HepG2 (cell line): ENCODE measurements at regions not wholly inside any gene's neighbourhood (a gene's known extent, or its start where the extent isn't known, plus 50 kb on each side); places are given as distances from the start of the nearest gene placed in this dataset.

Experiments used
- KAT7 ChIP-seq: IDR thresholded peaks from 2 replicates; pipeline ENCODE4 v1.6.1; 2018; ENCODE audit warnings: borderline replicate concordance, missing compliant biosample characterization
- MLLT10 ChIP-seq: sonication (generic); formaldehyde crosslinking; IDR thresholded peaks from 2 replicates; pipeline ENCODE4 v1.4.0; 2020; ENCODE audit warnings: missing genetic modification reagents
- POLR2G ChIP-seq: fragments of 200-400 bp; formaldehyde crosslinking; IDR thresholded peaks from 2 replicates; pipeline ENCODE4 v1.6.1; 2018; ENCODE audit warnings: mild to moderate bottlenecking, low read depth, low read length, moderate library complexity
- ZNF367 ChIP-seq: sonication (generic); formaldehyde crosslinking; IDR thresholded peaks from 2 replicates; pipeline ENCODE4 v1.4.0; 2020; ENCODE audit warnings: missing genetic modification reagents, borderline replicate concordance
- TF ChIP-seq, protein P1 (sequence below), 2 experiments: fragments of 450-650 bp in 1 of 2; sonication (generic) in 1 of 2; formaldehyde crosslinking in 1 of 2; IDR thresholded peaks; 2 replicates each; pipeline versions ENCODE4 v1.6.1 to v1.8.0; 2016 to 2022; ENCODE audit warnings: antibody characterized with exemption in 1 of 2, mild to moderate bottlenecking in 1 of 2, missing genetic modification reagents in 1 of 2
- TF ChIP-seq, protein P2 (sequence below): sonication (generic); formaldehyde crosslinking; IDR thresholded peaks from 2 replicates; pipeline ENCODE4 v1.4.0; 2020; ENCODE audit warnings: mild to moderate bottlenecking, low read depth, missing genetic modification reagents
- TF ChIP-seq, protein P3 (sequence below): IDR thresholded peaks from 2 replicates; pipeline ENCODE4 v1.6.1; 2016; ENCODE audit warnings: low read depth, control low read depth

DNA sequence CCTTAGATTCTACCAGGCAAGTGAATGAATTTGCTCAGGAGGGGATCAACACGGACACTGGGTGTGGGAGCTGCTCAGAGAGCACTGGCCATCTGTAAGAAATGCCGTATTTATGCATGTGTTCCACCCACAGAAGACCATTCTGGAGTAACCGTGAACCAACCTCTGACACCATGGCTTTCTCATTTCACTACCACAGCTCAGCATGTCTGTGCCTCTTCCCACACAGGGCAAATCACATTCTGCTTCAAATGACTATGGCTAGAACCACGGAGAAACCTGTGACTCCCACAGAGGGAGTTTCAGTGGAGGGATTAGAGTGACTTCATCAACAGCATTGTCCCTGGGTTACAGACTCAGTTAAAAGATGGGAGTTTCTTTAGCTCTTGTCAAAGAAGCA lies 893.4 kb downstream of the XPNPEP1 start:
- TF ChIP-seq, protein P1, sequence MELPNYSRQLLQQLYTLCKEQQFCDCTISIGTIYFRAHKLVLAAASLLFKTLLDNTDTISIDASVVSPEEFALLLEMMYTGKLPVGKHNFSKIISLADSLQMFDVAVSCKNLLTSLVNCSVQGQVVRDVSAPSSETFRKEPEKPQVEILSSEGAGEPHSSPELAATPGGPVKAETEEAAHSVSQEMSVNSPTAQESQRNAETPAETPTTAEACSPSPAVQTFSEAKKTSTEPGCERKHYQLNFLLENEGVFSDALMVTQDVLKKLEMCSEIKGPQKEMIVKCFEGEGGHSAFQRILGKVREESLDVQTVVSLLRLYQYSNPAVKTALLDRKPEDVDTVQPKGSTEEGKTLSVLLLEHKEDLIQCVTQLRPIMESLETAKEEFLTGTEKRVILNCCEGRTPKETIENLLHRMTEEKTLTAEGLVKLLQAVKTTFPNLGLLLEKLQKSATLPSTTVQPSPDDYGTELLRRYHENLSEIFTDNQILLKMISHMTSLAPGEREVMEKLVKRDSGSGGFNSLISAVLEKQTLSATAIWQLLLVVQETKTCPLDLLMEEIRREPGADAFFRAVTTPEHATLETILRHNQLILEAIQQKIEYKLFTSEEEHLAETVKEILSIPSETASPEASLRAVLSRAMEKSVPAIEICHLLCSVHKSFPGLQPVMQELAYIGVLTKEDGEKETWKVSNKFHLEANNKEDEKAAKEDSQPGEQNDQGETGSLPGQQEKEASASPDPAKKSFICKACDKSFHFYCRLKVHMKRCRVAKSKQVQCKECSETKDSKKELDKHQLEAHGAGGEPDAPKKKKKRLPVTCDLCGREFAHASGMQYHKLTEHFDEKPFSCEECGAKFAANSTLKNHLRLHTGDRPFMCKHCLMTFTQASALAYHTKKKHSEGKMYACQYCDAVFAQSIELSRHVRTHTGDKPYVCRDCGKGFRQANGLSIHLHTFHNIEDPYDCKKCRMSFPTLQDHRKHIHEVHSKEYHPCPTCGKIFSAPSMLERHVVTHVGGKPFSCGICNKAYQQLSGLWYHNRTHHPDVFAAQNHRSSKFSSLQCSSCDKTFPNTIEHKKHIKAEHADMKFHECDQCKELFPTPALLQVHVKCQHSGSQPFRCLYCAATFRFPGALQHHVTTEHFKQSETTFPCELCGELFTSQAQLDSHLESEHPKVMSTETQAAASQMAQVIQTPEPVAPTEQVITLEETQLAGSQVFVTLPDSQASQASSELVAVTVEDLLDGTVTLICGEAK (IDR thresholded peaks at IDR 0.05) = no peak
- TF ChIP-seq, protein P1 (CRISPR knock-in tag; IDR thresholded peaks at IDR 0.05) = no peak
- no peak for TF ChIP-seq ZNF367 (CRISPR knock-in tag)
- TF ChIP-seq POLR2G = no peak
- TF ChIP-seq KAT7 (CRISPR knock-in tag) = no peak
- TF ChIP-seq, protein P2, sequence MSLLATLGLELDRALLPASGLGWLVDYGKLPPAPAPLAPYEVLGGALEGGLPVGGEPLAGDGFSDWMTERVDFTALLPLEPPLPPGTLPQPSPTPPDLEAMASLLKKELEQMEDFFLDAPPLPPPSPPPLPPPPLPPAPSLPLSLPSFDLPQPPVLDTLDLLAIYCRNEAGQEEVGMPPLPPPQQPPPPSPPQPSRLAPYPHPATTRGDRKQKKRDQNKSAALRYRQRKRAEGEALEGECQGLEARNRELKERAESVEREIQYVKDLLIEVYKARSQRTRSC (CRISPR knock-in tag) = no peak
- TF ChIP-seq, protein P3, sequence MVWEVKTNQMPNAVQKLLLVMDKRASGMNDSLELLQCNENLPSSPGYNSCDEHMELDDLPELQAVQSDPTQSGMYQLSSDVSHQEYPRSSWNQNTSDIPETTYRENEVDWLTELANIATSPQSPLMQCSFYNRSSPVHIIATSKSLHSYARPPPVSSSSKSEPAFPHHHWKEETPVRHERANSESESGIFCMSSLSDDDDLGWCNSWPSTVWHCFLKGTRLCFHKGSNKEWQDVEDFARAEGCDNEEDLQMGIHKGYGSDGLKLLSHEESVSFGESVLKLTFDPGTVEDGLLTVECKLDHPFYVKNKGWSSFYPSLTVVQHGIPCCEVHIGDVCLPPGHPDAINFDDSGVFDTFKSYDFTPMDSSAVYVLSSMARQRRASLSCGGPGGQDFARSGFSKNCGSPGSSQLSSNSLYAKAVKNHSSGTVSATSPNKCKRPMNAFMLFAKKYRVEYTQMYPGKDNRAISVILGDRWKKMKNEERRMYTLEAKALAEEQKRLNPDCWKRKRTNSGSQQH (CRISPR knock-in tag) = no peak
- no peak for TF ChIP-seq MLLT10
